Forelimb muscle (tissue), 1 donor: ENCODE measurements at regions not wholly inside any gene's neighbourhood (a gene's known extent, or its start where the extent isn't known, plus 50 kb on each side); places are given as distances from the start of the nearest gene placed in this dataset.
"Not testable (repeated sequence)": the region's sequence is repeated elsewhere in the genome, so short reads cannot be mapped to it uniquely, and the experiment has no call there.

Experiments used
- DNase-seq: peaks from one replicate; pipeline ENCODE4 v3.0.0-alpha.2; 2013; ENCODE audit warnings: low read depth

- not testable (repeated sequence) for DNase-seq
These were observed 58.8 kb upstream of the ANKRD30BL start for GRCh38 chr2:132220589-132220988.

- DNase-seq: not testable (repeated sequence)
These were observed 60.1 kb upstream of the ANKRD30BL start for GRCh38 chr2:132221886-132222285.

- DNase-seq: no peak
These were observed 90.6 kb upstream of the ANKRD30BL start for GRCh38 chr2:132252191-132252893.

- no peak for DNase-seq
These were observed 91.1 kb upstream of the ANKRD30BL start for GRCh38 chr2:132252894-132253264.

- DNase-seq: no peak
These were observed 91.9 kb upstream of the ANKRD30BL start for GRCh38 chr2:132253496-132254305.

GRCh38 chr2:132254306-132254919 lies 92.7 kb upstream of the ANKRD30BL start:
- not testable (repeated sequence) for DNase-seq

GRCh38 chr2:132255714-132256113 lies 94.0 kb upstream of the ANKRD30BL start:
- no peak for DNase-seq

GRCh38 chr2:132256251-132256902 lies 94.6 kb upstream of the ANKRD30BL start:
- DNase-seq: no peak

- not testable (repeated sequence) for DNase-seq
These were observed 95.2 kb upstream of the ANKRD30BL start for GRCh38 chr2:132256903-132257300.

GRCh38 chr2:132257301-132258171 lies 95.8 kb upstream of the ANKRD30BL start:
- not testable (repeated sequence) for DNase-seq

GRCh38 chr2:132259276-132259675 lies 97.5 kb upstream of the ANKRD30BL start:
- not testable (repeated sequence) for DNase-seq

GRCh38 chr2:132265595-132265994 lies 103.8 kb upstream of the ANKRD30BL start:
- not testable (repeated sequence) for DNase-seq

GRCh38 chr2:132267105-132267497 lies 105.3 kb upstream of the ANKRD30BL start:
- DNase-seq: no peak

- not testable (repeated sequence) for DNase-seq
These were observed 105.9 kb upstream of the ANKRD30BL start for GRCh38 chr2:132267498-132268283.

GRCh38 chr2:132268284-132268976 lies 106.7 kb upstream of the ANKRD30BL start:
- DNase-seq: not testable (repeated sequence)

- DNase-seq: no peak
These were observed 107.3 kb upstream of the ANKRD30BL start for GRCh38 chr2:132268977-132269523.

GRCh38 chr2:132270255-132270654 lies 108.5 kb upstream of the ANKRD30BL start:
- DNase-seq: no peak

GRCh38 chr2:132270981-132271546 lies 109.3 kb upstream of the ANKRD30BL start:
- no peak for DNase-seq

- DNase-seq: not testable (repeated sequence)
These were observed 110.0 kb upstream of the ANKRD30BL start for GRCh38 chr2:132271794-132272193.
